CD4-positive, CD25-positive, alpha-beta regulatory T cell (primary cell): ENCODE measurements at regions not wholly inside any gene's neighbourhood (a gene's known extent, or its start where the extent isn't known, plus 50 kb on each side); places are given as distances from the start of the nearest gene placed in this dataset.

ENCODE experiments used
- ATAC-seq, 2 donors: fragments of 150-1000 bp; cut with Tn5 transposase; one replicate each; pipeline ENCODE4 v1.10.0; 2021; ENCODE audit warnings: low read depth in 2 of 2, moderate number of reproducible peaks in 2 of 2, moderate library complexity in 1 of 2
- DNase-seq, 3 donors: peaks; one replicate each; pipeline versions ENCODE4 v3.0.0 to v3.0.0-alpha.2; 2012 to 2022; ENCODE audit warnings: mixed read lengths in 1 of 3
- H3K27ac ChIP-seq: one replicate; pipeline ENCODE4 v1.7.0; 2013; ENCODE audit warnings: mild to moderate bottlenecking, low read length; ENCODE audit not compliant: insufficient read depth, poor library complexity, severe bottlenecking
- H3K27me3 ChIP-seq: one replicate; pipeline ENCODE4 v1.7.0; 2013; ENCODE audit warnings: low read length; ENCODE audit not compliant: control insufficient read depth, insufficient read depth
- H3K36me3 ChIP-seq: one replicate; pipeline ENCODE4 v1.7.0; 2013; ENCODE audit warnings: mild to moderate bottlenecking, low read length, moderate library complexity; ENCODE audit not compliant: control insufficient read depth, insufficient read depth
- H3K4me1 ChIP-seq: 2 replicates; pipeline ENCODE4 v1.7.0; 2013; ENCODE audit warnings: mild to moderate bottlenecking, low read length; ENCODE audit not compliant: insufficient read depth, control insufficient read depth, poor library complexity, severe bottlenecking
- H3K4me3 ChIP-seq: one replicate; pipeline ENCODE4 v1.7.0; 2013; ENCODE audit warnings: low read depth, mild to moderate bottlenecking, low read length, moderate library complexity
- H3K9me3 ChIP-seq, 2 experiments: 1 replicate in 1 of 2; 2 replicates in 1 of 2; pipeline ENCODE4 v1.7.0; 2013; ENCODE audit warnings: low read length in 2 of 2, mild to moderate bottlenecking in 1 of 2, moderate library complexity in 1 of 2; ENCODE audit not compliant: control insufficient read depth in 2 of 2
- H3K27ac Mint-ChIP-seq, 3 donors: one replicate each; pipeline ENCODE4 v1.8.0; 2020 to 2022; ENCODE audit warnings: mild to moderate bottlenecking in 3 of 3, mixed read lengths in 3 of 3, moderate library complexity in 2 of 3
- H3K27me3 Mint-ChIP-seq: one replicate; pipeline ENCODE4 v1.8.0; 2022; ENCODE audit warnings: mild to moderate bottlenecking, mixed read lengths
- H3K36me3 Mint-ChIP-seq: one replicate; pipeline ENCODE4 v1.8.0; 2020; ENCODE audit warnings: mixed read lengths
- H3K4me1 Mint-ChIP-seq, 4 donors: one replicate each; pipeline ENCODE4 v1.8.0; 2020 to 2022; ENCODE audit warnings: mixed read lengths in 4 of 4, mild to moderate bottlenecking in 1 of 4
- H3K4me3 Mint-ChIP-seq, 4 donors: one replicate each; pipeline ENCODE4 v1.8.0; 2020 to 2022; ENCODE audit warnings: mild to moderate bottlenecking in 4 of 4, mixed read lengths in 4 of 4, moderate library complexity in 3 of 4
- H3K9me3 Mint-ChIP-seq, 7 donors: one replicate each; pipeline ENCODE4 v1.8.0; 2020 to 2022; ENCODE audit warnings: mixed read lengths in 7 of 7, mild to moderate bottlenecking in 3 of 7, moderate library complexity in 2 of 7

- Mint-ChIP-seq H3K4me1 (no peaks in the 10 kb centered on the region), H3K27ac (no peak overlapping the region), H3K36me3 (no peaks in the 10 kb centered on the region), H3K4me3 (no peak overlapping the region), H3K27me3 (no peaks in the 10 kb centered on the region), H3K9me3 (peaks cover 2 to 38% (median 10%) of the 10 kb centered on the region in 7 donors)
- Histone ChIP-seq H3K27ac (no peak overlapping the region), H3K4me1 (no peaks in the 10 kb centered on the region), H3K36me3 (no peaks in the 10 kb centered on the region), H3K9me3 (peaks cover 0 to 39% of the 10 kb centered on the region in 2 experiments), H3K4me3 (no peak overlapping the region), H3K27me3 (no peaks in the 10 kb centered on the region)
- DNase-seq (no peak), ATAC-seq (no peak)
These were observed 334.2 kb upstream of the CDH8 start for GRCh38 chr16:62370445-62370844.

DNA sequence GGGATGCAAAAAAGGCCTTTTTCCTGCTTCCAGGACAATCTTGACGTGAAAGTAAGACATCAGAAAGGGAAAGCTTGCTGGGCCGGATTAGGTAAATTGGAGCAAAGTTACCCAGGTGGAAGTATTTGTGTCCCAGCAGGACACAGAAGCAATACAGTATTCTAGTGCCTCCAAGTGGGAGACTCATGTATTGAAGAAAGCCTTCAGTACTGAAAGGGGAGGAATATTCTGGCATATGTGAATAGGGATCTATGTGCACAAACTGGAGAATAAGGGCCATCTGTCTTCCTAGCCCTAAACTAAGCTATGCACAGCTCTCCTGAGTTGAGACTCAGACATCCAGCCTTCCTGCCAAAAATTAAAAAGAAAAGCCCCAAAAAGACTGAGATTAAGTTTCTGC, 327.3 kb upstream of the CDH8 start:
- H3K36me3 Mint-ChIP-seq, result no peaks in the 10 kb centered on the region
- ATAC-seq (no peak), DNase-seq (no peak)
- Histone ChIP-seq H3K9me3 (peaks cover 0 to 23% of the 10 kb centered on the region in 2 experiments), H3K4me3 (no peak overlapping the region), H3K4me1 (no peaks in the 10 kb centered on the region), H3K27me3 (no peaks in the 10 kb centered on the region), H3K36me3 (no peaks in the 10 kb centered on the region), H3K27ac (no peak overlapping the region)
- H3K4me3 Mint-ChIP-seq, result no peak overlapping the region
- peaks cover 0 to 41% (median 10%) of the 10 kb centered on the region in 7 donors for H3K9me3 Mint-ChIP-seq
- H3K27ac Mint-ChIP-seq, result no peak overlapping the region
- no peaks in the 10 kb centered on the region for H3K4me1 Mint-ChIP-seq
- no peaks in the 10 kb centered on the region for H3K27me3 Mint-ChIP-seq

- Histone ChIP-seq H3K27me3 (no peaks in the 10 kb centered on the region), H3K9me3 (peaks cover 0 to 1% of the 10 kb centered on the region in 2 experiments), H3K4me1 (no peaks in the 10 kb centered on the region), H3K27ac (no peak overlapping the region), H3K36me3 (no peaks in the 10 kb centered on the region), H3K4me3 (no peak overlapping the region)
- ATAC-seq (no peak), DNase-seq (no peak)
- Mint-ChIP-seq H3K27me3 (no peaks in the 10 kb centered on the region), H3K36me3 (no peaks in the 10 kb centered on the region), H3K9me3 (peaks cover 3 to 39% (median 13%) of the 10 kb centered on the region in 7 donors), H3K4me1 (peaks cover 0 to 3% (median 0%) of the 10 kb centered on the region in 4 donors), H3K4me3 (no peak overlapping the region), H3K27ac (no peak overlapping the region)
These were observed 317.1 kb upstream of the CDH8 start for GRCh38 chr16:62353355-62353754.

GRCh38 chr16:62342216-62342615, 306.0 kb upstream of the CDH8 start:
- DNase-seq (no peak), ATAC-seq (no peak)
- H3K4me1 ChIP-seq, result no peaks in the 10 kb centered on the region
- no peak overlapping the region for H3K27ac ChIP-seq
- H3K9me3 ChIP-seq, result peaks cover 0 to 4% of the 10 kb centered on the region in 2 experiments
- no peak overlapping the region for H3K4me3 ChIP-seq
- Mint-ChIP-seq H3K9me3 (peaks cover 4 to 23% (median 6%) of the 10 kb centered on the region in 7 donors), H3K27ac (no peak overlapping the region), H3K4me3 (no peak overlapping the region), H3K36me3 (no peaks in the 10 kb centered on the region), H3K27me3 (no peaks in the 10 kb centered on the region), H3K4me1 (no peaks in the 10 kb centered on the region)
- H3K36me3 ChIP-seq, result no peaks in the 10 kb centered on the region
- no peaks in the 10 kb centered on the region for H3K27me3 ChIP-seq

DNA sequence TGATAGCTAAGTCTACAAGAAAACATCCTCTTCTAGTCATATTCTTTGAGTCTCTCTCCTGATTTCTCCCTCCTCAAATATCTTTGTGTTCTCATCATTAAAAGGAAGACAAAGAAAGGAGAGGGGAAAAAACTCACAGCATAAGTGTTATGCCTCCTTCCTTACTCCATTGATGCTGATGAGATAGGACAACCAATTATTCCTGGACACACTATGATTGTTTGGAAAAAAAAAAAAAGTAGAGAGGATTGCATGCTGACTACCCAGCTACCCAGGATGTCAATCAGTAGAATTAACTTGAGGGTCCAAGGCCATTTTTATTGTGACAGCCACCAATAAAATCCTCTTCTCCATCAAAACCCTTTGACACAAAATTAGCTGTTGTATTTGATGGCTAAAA, 299.1 kb upstream of the CDH8 start:
- Mint-ChIP-seq H3K9me3 (peaks cover 3 to 29% (median 5%) of the 10 kb centered on the region in 7 donors), H3K36me3 (no peaks in the 10 kb centered on the region), H3K4me3 (no peak overlapping the region), H3K27ac (no peak overlapping the region), H3K27me3 (no peaks in the 10 kb centered on the region), H3K4me1 (no peaks in the 10 kb centered on the region)
- Histone ChIP-seq H3K27ac (no peak overlapping the region), H3K36me3 (no peaks in the 10 kb centered on the region), H3K9me3 (peaks cover 0 to 6% of the 10 kb centered on the region in 2 experiments), H3K27me3 (no peaks in the 10 kb centered on the region), H3K4me1 (no peaks in the 10 kb centered on the region), H3K4me3 (no peak overlapping the region)
- DNase-seq (no peak), ATAC-seq (no peak)

- peaks cover 0 to 34% (median 11%) of the 10 kb centered on the region in 7 donors for H3K9me3 Mint-ChIP-seq
- H3K27me3 Mint-ChIP-seq, result no peaks in the 10 kb centered on the region
- peaks cover 3 to 12% of the 10 kb centered on the region in 2 experiments for H3K9me3 ChIP-seq
- no peak overlapping the region for H3K27ac Mint-ChIP-seq
- H3K36me3 Mint-ChIP-seq, result no peaks in the 10 kb centered on the region
- DNase-seq (no peak), ATAC-seq (no peak)
- H3K27ac ChIP-seq, result no peak overlapping the region
- no peak overlapping the region for H3K4me3 ChIP-seq
- no peaks in the 10 kb centered on the region for H3K4me1 ChIP-seq
- no peak overlapping the region for H3K4me3 Mint-ChIP-seq
- H3K27me3 ChIP-seq, result no peaks in the 10 kb centered on the region
- H3K36me3 ChIP-seq, result no peaks in the 10 kb centered on the region
- no peaks in the 10 kb centered on the region for H3K4me1 Mint-ChIP-seq
These were observed 285.4 kb upstream of the CDH8 start for GRCh38 chr16:62321606-62322005.

- ATAC-seq (no peak), DNase-seq (no peak)
- Mint-ChIP-seq H3K9me3 (peaks cover 8 to 59% (median 19%) of the 10 kb centered on the region in 7 donors), H3K27me3 (no peaks in the 10 kb centered on the region), H3K4me3 (no peak overlapping the region), H3K36me3 (no peaks in the 10 kb centered on the region), H3K27ac (no peak overlapping the region), H3K4me1 (no peaks in the 10 kb centered on the region)
- Histone ChIP-seq H3K27me3 (no peaks in the 10 kb centered on the region), H3K36me3 (no peaks in the 10 kb centered on the region), H3K27ac (no peak overlapping the region), H3K4me3 (no peak overlapping the region), H3K4me1 (no peaks in the 10 kb centered on the region), H3K9me3 (peaks cover 2 to 3% of the 10 kb centered on the region in 2 experiments)
These were observed 262.4 kb upstream of the CDH8 start for GRCh38 chr16:62298600-62298999.

DNA sequence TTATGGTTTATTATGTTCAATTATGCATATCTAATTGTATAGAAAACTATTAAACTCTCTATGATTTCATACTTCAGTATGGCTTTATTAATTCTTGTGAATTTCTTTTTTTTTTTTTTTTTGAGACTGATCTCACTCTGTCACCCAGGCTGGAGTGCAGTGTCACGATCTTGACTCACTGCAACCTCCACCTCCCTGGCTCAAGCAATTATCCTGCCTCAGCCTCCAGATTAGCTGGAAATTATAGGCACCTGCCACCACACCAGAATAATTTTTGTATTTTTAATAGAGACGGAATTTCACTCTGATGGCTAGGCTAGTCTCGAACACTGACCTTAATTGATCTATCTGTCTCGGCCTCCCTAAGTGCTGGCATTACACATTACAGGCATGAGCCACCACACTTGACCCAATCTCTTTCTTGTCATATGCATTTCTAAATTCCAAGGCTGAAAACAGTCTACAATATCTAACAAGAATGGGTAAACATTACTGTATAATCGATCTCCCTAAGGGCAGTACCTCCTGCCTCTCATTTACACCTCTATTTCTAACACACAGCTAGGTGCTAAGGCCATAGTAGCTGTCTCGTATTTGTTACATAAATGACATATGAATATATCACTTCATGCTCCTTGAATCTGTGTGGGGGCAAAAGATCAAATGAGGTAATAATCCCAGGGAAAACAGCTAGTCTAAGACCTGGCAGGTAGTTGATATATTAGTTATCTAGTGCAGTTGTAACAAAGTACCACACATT, 258.2 kb upstream of the CDH8 start:
- peaks cover 4 to 45% (median 12%) of the 10 kb centered on the region in 7 donors for H3K9me3 Mint-ChIP-seq
- H3K4me3 Mint-ChIP-seq, result no peak overlapping the region

More for the DNA sequence above, 258.2 kb upstream of the CDH8 start:
- H3K36me3 ChIP-seq, result no peaks in the 10 kb centered on the region
- DNase-seq, result no peak
- H3K27ac Mint-ChIP-seq, result no peak overlapping the region
- H3K4me3 ChIP-seq, result no peak overlapping the region
- no peaks in the 10 kb centered on the region for H3K27me3 ChIP-seq
- H3K9me3 ChIP-seq, result peaks cover 0 to 2% of the 10 kb centered on the region in 2 experiments
- H3K4me1 Mint-ChIP-seq, result no peaks in the 10 kb centered on the region
- H3K36me3 Mint-ChIP-seq, result no peaks in the 10 kb centered on the region
- no peaks in the 10 kb centered on the region for H3K27me3 Mint-ChIP-seq
- H3K4me1 ChIP-seq, result no peaks in the 10 kb centered on the region
- H3K27ac ChIP-seq, result no peak overlapping the region
- no peak for ATAC-seq
